ENCODE measurements at regions not wholly inside any gene's neighbourhood (a gene's known extent, or its start where the extent isn't known, plus 50 kb on each side); places are given as distances from the start of the nearest gene placed in this dataset.

- H3K9me3 Mint-ChIP-seq: peaks cover 5% of the 10 kb centered on the region
- H3K27ac Mint-ChIP-seq (ENCODE audit: unreplicated experiment): no peak overlapping the region
- no peak for TF ChIP-seq CTCF (conservative IDR thresholded peaks at IDR 0.05)
- DNase-seq (ENCODE audit: low read depth, low spot score): no peak
- no peak overlapping the region for H3K4me3 Mint-ChIP-seq
- peaks cover 3% of the 10 kb centered on the region for H3K27me3 Mint-ChIP-seq (ENCODE audit: low read depth)
- peaks cover 10% of the 10 kb centered on the region for H3K4me1 Mint-ChIP-seq
- no peaks in the 10 kb centered on the region for H3K36me3 Mint-ChIP-seq (ENCODE audit: low read depth)
These were observed 484.4 kb downstream of the KDM4C start for GRCh38 chr9:7242126-7242525.

GRCh38 chr9:7241694-7242093 lies 483.9 kb downstream of the KDM4C start:
- no peak for TF ChIP-seq CTCF (conservative IDR thresholded peaks at IDR 0.05)
- Mint-ChIP-seq H3K4me1 (peaks cover 10% of the 10 kb centered on the region), H3K27me3 (ENCODE audit: low read depth) (peaks cover 3% of the 10 kb centered on the region), H3K4me3 (no peak overlapping the region), H3K9me3 (peaks cover 5% of the 10 kb centered on the region), H3K36me3 (ENCODE audit: low read depth) (no peaks in the 10 kb centered on the region), H3K27ac (ENCODE audit: unreplicated experiment) (no peak overlapping the region)
- DNase-seq (ENCODE audit: low read depth, low spot score): no peak

- no peak for DNase-seq (ENCODE audit: low read depth, low spot score)
- H3K4me3 Mint-ChIP-seq: no peak overlapping the region
- no peak for TF ChIP-seq CTCF (conservative IDR thresholded peaks at IDR 0.05)
- peaks cover 3% of the 10 kb centered on the region for H3K27me3 Mint-ChIP-seq (ENCODE audit: low read depth)
- H3K4me1 Mint-ChIP-seq: peaks cover 10% of the 10 kb centered on the region
- H3K36me3 Mint-ChIP-seq (ENCODE audit: low read depth): no peaks in the 10 kb centered on the region
- no peak overlapping the region for H3K27ac Mint-ChIP-seq (ENCODE audit: unreplicated experiment)
- H3K9me3 Mint-ChIP-seq: peaks cover 5% of the 10 kb centered on the region
These were observed 483.0 kb downstream of the KDM4C start for GRCh38 chr9:7240569-7241311.

GRCh38 chr9:7239708-7240107 lies 481.9 kb downstream of the KDM4C start:
- DNase-seq (ENCODE audit: low read depth, low spot score): no peak
- Mint-ChIP-seq H3K27me3 (ENCODE audit: low read depth) (peaks cover 3% of the 10 kb centered on the region), H3K36me3 (ENCODE audit: low read depth) (no peaks in the 10 kb centered on the region), H3K4me1 (peaks cover 10% of the 10 kb centered on the region), H3K4me3 (no peak overlapping the region), H3K9me3 (peaks cover 5% of the 10 kb centered on the region), H3K27ac (ENCODE audit: unreplicated experiment) (no peak overlapping the region)
- no peak for TF ChIP-seq CTCF (conservative IDR thresholded peaks at IDR 0.05)

- H3K27ac Mint-ChIP-seq (ENCODE audit: unreplicated experiment): no peak overlapping the region
- no peak overlapping the region for H3K4me3 Mint-ChIP-seq
- H3K36me3 Mint-ChIP-seq (ENCODE audit: low read depth): no peaks in the 10 kb centered on the region
- no peak for DNase-seq (ENCODE audit: low read depth, low spot score)
- no peak for TF ChIP-seq CTCF (conservative IDR thresholded peaks at IDR 0.05)
- peaks cover 5% of the 10 kb centered on the region for H3K9me3 Mint-ChIP-seq
- H3K4me1 Mint-ChIP-seq: peaks cover 10% of the 10 kb centered on the region
- H3K27me3 Mint-ChIP-seq (ENCODE audit: low read depth): no peaks in the 10 kb centered on the region
These were observed 480.5 kb downstream of the KDM4C start for GRCh38 chr9:7238247-7238637.
